ENCODE measurements at regions not wholly inside any gene's neighbourhood (a gene's known extent, or its start where the extent isn't known, plus 50 kb on each side); places are given as distances from the start of the nearest gene placed in this dataset.
A peak's percentile ranks its signal among the peaks of the same experiment; 100 is the strongest.
"Not testable (repeated sequence)": the region's sequence is repeated elsewhere in the genome, so short reads cannot be mapped to it uniquely, and the experiment has no call there.

- DNase-seq (ENCODE audit: low spot score) = no peak
Measured at GRCh38 chr10:114732931-114733330, 74.9 kb upstream of the ABLIM1 start.

GRCh38 chr10:114735946-114736345 lies 77.9 kb upstream of the ABLIM1 start:
- DNase-seq (ENCODE audit: low spot score) = no peak

GRCh38 chr10:114743521-114744231 lies 77.9 kb upstream of the FHIP2A start:
- DNase-seq (ENCODE audit: low spot score) = no peak

- no peak for DNase-seq (ENCODE audit: low spot score)
Measured at GRCh38 chr10:114746531-114746930, 75.0 kb upstream of the FHIP2A start.

- DNase-seq (ENCODE audit: low spot score) = no peak
Measured at GRCh38 chr10:114748241-114748640, 73.3 kb upstream of the FHIP2A start.

GRCh38 chr10:114749014-114749413 lies 72.6 kb upstream of the FHIP2A start:
- DNase-seq (ENCODE audit: low spot score) = no peak

GRCh38 chr10:114749510-114749909 lies 72.1 kb upstream of the FHIP2A start:
- no peak for DNase-seq (ENCODE audit: low spot score)

GRCh38 chr10:114751856-114752255 lies 69.7 kb upstream of the FHIP2A start:
- DNase-seq (ENCODE audit: low spot score) = peak; percentile 16

- DNase-seq (ENCODE audit: low spot score) = not testable (repeated sequence)
Measured at GRCh38 chr10:114752570-114752969, 69.0 kb upstream of the FHIP2A start.

GRCh38 chr10:114753126-114753525 lies 68.5 kb upstream of the FHIP2A start:
- no peak for DNase-seq (ENCODE audit: low spot score)

GRCh38 chr10:114754445-114755320 lies 66.9 kb upstream of the FHIP2A start:
- no peak for DNase-seq (ENCODE audit: low spot score)

GRCh38 chr10:114755537-114755936 lies 66.0 kb upstream of the FHIP2A start:
- no peak for DNase-seq (ENCODE audit: low spot score)

GRCh38 chr10:114758331-114758730 lies 63.2 kb upstream of the FHIP2A start:
- DNase-seq (ENCODE audit: low spot score) = peak; percentile 19

GRCh38 chr10:114761205-114762193 lies 60.1 kb upstream of the FHIP2A start:
- DNase-seq (ENCODE audit: low spot score) = no peak

- DNase-seq (ENCODE audit: low spot score) = no peak
Measured at GRCh38 chr10:114762811-114763210, 58.8 kb upstream of the FHIP2A start.

- no peak for DNase-seq (ENCODE audit: low spot score)
Measured at GRCh38 chr10:114764656-114765055, 56.9 kb upstream of the FHIP2A start.

GRCh38 chr10:114766470-114766869 lies 55.1 kb upstream of the FHIP2A start:
- no peak for DNase-seq (ENCODE audit: low spot score)

GRCh38 chr10:114767101-114767985 lies 54.2 kb upstream of the FHIP2A start:
- no peak for DNase-seq (ENCODE audit: low spot score)

GRCh38 chr10:114767986-114768821 lies 53.4 kb upstream of the FHIP2A start:
- no peak for DNase-seq (ENCODE audit: low spot score)

- no peak for DNase-seq (ENCODE audit: low spot score)
Measured at GRCh38 chr10:114770009-114770408, 51.6 kb upstream of the FHIP2A start.
